Mucosa of gallbladder (tissue), 1 donor: ENCODE measurements at regions not wholly inside any gene's neighbourhood (a gene's known extent, or its start where the extent isn't known, plus 50 kb on each side); places are given as distances from the start of the nearest gene placed in this dataset.
"Not testable (repeated sequence)": the region's sequence is repeated elsewhere in the genome, so short reads cannot be mapped to it uniquely, and the experiment has no call there.

Experiments
- DNase-seq: peaks from one replicate; pipeline ENCODE4 v3.0.0-alpha.2; 2020; ENCODE audit warnings: low spot score
- donor health status: DM: no; HTN: no; CAD: no.

DNA sequence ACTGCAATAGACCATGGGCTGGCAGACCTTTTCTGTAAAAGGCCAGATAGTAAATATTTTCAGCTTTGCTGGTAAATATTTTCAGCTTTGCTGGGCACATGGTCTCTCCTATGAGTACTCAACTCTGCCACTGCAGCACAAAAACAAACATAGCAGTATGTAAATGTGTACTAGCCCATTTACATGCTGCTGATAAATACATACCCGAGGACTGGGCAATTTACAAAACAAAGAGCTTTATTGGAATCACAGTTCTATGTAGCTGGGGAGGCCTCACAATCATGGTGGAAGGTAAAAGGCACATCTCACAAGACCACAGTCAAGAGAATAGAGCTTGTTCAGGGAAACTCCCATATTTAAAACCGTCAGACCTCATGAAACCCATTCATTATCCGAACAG, 793.0 kb downstream of the EDEM1 start:
- no peak for DNase-seq

DNA sequence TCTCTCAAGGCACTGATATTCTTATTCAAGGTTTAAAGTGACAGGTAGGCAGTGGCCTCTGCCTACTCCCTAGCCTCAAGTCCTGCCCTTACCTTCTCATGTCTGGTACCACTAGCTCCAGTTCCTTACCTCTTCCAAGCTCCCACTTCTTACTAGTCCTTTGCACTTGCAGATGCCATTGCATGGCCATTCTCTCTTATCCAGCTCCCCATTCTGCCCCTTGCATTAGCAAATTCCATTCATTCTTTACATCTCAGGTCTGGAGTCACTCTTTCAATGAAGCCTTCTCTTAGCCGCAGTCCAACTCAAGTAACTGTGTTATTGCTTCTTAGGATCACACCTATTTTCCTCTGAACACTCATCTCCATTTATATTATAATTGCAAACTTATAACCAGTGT, 807.1 kb downstream of the EDEM1 start:
- DNase-seq: no peak

DNA sequence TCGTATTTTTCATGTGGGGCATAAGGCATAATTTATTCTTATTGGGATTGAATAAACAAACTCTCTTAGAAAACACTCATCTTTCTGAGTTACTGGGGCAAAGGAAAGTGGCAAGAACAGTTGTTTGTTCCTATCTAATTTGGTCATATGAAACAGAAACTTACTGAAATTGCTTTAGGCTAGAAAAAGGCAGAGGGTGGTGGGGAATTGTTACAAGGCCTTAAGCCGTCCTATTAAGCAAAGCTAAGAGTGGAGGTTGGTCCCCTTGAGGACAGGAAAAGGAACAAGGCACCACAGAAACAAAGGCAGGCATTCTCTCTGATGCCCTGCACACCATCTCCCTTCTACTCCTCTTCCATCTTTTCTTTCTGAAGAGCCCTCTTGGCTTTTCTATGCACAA, 830.9 kb downstream of the EDEM1 start:
- no peak for DNase-seq

DNA sequence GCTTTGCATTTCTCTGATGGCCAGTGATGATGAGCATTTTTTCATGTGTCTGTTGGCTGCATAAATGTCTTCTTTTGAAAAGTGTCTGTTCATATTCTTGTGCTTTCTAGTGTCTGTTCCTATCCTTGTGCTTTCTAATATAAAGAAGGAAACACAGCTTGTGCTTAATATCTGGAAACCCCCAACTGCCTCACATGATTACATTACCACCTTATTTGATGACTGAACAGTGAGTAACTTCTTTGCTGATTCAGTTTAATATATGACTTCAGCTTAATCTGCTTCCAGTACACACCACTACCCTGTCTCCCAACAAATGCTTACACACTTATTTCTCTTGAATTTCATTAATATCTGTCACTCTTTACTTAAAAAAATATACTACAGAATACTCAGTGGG, 835.1 kb downstream of the EDEM1 start:
- DNase-seq: no peak

DNA sequence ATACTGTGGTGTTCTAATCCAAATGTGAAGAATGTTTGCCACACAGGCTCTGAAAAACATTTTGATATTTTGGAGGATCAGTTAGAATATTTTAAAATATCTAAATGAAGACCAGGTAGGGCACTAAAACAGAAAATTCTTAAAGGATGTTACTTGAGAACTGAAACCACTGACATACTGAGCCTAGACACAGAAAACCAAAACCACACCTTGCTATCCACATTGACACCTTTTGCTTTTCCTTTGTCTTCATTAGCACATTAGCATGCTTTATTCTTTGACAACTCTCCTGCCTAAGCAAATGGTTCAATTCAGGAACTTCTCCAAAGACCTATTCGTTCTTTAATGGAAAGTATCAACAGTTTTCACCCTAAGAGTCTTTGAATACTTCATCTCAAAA, 835.9 kb upstream of the GRM7 start:
- DNase-seq: no peak

DNA sequence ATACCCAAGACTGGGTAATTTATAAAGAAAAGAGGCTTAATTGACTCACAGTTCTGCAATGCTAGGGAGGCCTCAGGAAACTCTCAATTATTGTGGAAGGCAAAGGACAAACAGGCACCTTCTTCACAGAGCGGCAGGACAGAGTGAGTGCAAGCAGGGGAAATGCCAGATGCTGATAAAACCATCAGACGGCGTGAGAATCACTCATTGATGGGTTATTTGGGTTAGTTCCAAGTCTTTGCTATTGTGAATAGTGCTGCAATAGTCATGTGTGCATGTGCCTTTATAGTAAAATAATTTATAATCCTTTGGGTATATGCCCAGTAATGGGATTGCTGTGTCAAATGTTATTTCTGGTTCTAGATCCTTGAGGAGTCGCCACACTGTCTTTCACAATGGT, 830.3 kb upstream of the GRM7 start:
- not testable (repeated sequence) for DNase-seq

DNA sequence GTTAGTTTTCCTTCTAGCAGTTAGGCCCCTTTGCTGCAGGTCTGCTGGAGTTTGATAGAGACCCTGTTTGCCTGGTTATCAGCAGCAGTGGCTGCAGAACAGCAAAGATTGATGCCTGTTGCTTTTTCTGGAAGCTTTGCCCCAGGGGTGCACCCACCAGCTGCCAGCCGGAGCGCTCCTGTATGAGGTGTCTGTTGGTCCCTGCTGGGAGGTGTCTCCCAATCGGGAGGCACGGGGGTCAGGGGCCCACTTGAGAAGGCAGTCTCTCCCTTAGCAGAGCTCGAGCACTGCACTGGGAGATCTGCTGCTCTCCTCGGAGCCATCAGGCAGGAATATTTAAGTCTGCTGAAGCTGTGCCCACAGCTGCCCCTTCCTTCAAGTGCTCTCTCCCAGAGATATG, 825.3 kb upstream of the GRM7 start:
- DNase-seq: no peak

DNA sequence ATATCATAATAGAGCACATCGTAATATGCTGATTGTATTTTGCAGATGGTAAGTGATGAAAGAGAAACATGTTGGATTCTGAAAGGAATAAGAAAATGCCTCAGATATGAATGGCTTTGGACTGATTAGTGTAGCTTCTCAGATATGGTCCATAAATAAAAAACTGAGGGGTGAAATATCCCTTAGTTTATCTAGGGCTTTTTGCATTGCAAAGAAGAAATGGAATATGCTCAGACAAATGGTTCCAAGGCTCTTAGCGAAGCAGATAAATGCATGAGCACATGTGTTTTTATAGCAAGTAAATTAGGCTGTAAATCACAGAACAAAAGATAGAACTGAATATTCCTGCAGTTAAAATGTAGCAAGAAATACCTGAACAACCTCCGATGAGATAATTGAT, 820.9 kb upstream of the GRM7 start:
- DNase-seq: no peak

DNA sequence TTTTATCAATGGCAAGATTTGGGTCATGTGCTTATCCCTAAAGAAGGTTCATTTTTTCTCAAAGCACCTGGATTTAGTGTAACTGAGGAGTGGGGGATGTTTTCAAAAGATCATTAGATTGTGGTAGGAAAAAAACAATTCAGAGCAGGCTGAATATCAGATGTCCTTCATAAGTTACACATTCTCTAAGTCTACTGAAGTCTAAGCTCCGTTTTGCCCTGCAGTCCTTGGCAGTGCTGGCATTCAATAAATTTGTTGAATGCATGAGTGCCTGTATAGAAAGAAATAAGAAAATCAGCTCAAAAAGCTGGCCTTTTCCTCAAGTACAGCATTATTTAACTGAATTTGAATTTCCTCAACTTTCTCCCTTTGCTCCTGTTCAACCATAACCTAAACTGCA, 819.0 kb upstream of the GRM7 start:
- no peak for DNase-seq

DNA sequence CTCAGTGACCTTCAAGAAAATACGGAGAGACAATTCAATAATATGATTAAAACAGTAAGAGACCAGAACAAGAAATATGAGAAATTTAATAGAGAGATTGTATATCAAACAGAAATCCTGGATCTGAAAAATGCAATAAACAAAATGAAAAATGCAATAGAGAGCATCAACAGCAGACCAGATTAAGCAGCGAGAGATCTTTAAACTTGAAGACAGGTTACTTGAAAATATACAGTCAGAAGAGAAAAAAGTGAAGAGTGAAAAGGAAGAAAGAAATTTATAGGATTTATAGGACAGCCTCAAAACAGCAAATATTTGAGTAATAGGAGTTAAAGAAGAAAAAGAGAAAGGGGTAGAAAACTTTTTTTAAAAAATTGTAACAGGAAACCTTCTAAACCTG, 813.9 kb upstream of the GRM7 start:
- DNase-seq: no peak

DNA sequence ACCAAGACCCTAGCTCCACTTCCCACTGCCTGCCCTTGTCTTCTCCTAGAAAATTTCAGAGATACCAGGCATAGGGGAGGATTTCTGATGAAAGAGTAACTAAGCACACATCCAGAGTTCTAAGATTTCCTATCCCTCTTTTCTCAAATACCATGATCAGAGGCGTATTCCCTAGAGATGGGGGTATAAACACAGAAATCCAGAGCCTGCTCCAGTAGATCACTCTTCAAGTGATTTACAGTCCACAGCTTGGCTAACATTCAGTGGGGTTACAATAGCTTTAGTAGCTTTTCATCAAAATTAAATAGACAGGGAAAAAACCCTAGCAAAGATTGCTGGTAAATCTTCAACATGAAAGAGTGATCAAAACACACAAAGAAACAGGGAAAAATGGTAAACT, 800.7 kb upstream of the GRM7 start:
- no peak for DNase-seq

DNA sequence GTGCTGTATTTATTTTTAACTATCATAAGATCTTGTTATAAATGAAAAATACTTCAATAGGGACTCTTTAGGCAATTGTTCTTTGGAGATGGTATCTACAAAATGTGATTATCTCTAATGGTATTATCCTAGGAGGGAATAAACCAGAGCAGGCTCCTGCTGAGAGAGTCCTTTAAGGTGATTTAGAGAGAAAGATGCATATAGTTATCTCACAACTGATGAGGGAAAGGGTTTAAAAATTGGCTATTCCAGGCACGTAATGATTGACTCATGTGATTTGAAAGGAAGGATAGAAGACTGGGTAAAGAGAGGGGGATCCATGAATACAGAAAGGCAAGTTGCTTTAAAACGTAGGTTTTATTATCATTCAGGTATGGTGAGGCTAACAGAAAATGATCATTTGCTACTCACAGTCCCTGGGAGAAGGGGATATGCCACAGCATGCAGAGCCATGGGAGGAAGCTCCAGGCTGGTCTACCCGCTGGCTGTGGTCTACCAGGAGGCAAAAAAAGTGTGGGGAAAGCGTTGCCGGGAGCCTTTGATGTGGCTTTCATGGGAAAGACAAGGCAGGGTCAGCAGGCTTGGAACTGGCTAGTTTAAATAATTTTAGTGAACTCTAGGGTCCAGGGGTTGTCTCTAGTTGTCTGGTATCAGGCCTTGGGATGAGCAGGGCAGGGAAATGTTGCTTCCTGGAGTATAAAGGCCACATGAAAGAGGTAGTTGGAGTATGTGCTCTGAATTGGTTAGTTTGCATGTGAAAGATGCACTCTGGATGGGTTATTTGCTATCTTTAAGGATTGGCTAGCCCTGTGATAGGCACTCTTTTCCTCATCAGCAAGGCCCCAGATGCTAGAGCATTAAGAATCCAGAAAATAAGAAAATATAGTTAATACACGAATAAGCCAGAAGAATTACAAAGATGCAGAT, 798.4 kb upstream of the GRM7 start:
- DNase-seq: no peak

DNA sequence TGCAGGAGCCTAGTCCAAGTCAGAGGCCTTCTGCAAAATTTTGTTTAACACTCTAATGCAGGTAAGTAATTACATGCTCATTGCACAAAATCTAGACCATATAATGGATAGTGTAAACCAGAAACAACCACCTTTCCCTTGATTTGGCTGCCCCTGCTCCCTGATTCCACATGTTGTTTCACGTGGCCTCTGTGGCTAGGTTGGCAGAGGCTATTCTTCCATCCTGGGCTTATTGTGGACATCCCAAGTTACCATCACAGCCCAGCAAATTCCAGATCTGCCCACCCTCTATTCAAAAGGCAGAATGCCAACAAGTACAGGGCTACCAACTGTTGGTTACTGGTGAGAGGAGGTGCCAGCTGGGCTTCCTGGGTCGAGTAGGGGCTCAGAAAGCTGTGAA, 794.5 kb upstream of the GRM7 start:
- no peak for DNase-seq

DNA sequence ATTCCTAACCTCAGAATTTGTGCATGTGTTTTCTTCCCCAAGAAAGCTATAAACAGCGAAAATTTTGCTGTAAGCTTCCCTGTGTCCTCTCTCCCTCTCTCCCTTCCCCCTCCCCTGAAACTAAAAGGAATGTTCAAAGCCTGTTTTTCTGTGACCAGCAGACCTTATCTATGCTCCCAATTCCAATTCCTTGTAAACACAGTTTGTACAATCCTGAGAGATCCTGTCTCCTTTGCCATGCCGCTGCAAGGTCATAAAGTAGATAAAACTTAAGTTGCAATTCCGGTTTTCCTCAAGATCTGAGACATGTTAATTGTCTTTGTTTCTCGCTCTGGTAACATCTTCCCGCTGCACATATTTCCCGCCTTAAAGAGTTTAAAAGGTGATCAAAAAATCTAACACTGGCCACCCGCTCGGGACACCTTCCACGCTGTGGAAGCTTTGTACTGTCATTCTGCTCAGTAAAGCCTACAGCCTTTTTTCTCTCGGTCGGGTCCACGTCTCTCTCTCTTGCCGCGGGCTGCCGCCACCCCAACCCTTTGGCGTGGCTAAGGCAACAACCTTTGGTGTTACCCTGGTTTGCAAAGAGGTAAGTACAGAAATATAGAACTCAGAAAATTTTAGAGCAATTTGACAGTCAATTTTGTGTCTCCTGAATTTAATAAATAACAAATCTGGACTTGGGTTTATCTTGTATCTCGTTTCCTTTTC, 793.9 kb upstream of the GRM7 start:
- DNase-seq: not testable (repeated sequence)

DNA sequence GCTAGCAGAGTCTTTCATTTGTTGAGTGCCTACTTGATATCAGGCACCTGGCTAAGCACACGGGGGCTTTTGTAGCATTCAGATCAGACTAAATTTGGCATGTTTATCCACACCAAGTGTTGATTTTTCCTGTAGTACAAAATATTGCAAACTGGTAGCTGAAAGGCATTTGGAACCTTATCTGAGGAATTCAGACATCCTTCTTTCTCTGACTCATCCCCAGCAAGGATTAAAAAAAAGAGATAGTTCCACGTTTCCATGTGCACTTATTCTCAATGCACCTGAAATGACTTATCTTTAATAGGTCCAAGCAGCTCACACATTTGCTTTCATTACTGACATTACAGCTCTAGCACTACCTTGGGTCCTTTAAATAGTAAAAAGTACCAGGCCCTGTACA, 786.0 kb upstream of the GRM7 start:
- no peak for DNase-seq

DNA sequence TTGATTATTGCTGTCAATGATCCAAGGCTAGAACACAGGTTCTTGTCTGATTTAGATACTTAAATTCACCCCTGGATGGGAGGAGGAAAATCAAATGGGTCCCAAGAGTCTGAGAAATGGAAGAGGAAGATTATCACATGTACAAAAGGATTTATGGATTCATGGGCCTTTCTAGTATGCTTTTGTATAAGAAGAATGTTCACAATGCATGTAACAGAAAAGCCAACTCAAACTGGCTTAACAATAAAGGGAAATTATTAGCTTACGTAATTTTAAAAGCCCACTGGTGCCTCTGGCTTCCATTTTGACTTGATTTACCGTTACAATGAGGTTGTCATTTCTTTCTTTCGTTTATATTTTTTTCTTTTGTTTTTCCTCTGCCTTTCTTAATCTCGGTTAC, 782.5 kb upstream of the GRM7 start:
- no peak for DNase-seq

DNA sequence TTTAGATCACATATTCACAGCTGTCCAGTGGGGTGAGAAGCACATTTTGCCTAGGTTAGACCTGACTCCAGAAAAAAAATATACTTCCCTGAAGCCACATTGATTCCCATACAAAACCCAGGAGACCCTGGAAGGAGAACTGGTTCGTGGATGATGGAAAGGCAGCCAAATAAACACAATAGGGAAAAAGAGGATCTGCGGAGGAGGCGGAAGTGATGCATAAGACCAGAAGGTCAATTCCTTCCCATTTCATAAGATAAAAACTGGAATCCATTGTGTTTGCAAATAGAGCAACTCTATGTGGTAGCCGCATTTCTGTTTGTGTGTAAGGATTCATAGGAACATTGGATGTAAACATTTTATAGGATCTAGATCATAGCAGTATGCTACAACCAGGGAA, 781.9 kb upstream of the GRM7 start:
- no peak for DNase-seq

DNA sequence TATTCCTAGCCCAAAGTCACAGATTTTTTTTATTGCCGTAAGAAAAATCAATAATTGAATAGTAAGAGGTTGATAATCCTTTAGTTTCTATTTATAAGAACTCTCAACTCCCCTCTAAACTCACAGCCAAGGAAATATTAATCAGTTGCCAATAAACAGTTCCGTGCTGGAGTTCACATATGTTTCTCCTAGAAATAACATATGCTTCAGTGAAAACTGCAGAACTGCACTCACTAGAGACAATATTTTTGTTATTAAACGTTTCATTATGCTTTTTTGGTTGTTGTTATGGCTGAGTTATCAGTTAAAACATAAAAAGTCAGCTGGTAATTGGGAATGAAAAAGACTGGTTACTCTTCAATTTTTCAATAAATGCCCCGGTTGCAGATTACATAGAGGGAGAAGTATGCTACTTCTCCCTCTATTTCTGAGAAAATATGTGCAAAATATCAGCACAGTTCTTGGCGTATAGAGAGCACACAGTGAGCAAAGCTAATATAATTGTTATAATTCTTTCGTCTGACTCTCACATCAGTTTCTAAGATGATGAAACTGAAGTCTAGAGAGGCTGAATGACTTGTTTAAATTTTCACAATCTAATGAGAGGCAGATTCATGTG, 781.2 kb upstream of the GRM7 start:
- DNase-seq: no peak

DNA sequence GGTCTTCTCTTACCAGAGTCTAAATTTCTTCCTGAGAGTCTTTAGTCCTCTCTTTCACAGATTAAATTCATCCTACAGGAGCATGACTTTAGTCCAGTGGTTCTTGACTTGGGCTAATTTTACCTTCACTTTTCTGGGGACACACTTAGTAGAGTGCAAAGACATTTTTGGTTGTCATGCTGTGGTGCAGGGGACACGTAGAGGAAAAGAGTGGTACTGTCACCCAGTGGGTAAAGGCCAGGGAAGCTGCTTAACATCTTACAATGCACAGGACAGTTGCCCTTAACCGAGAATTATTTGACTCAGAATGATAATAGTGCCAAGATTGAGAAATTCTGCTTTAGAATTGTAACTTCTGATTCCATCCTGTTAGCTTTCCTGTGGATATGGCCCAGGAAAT, 772.5 kb upstream of the GRM7 start:
- no peak for DNase-seq

DNA sequence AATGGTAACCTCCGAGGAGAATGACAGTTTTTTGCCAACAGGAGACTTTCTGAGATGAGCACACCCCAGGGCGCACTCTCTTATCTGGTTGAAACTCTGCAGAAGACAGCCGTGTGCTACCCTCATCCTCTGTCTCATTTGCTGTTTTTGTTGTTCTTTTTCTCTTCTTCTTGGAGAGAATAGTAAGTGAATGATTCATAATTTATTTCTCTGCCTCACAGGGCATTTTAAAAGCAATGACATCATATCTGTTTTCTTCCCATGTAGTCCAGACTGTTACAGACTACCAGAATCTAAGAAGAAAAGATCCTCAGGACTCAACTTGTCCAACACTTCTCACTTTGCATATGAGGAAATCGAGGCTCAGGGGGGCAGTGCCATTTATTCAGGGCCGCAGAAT, 771.1 kb upstream of the GRM7 start:
- no peak for DNase-seq

DNA sequence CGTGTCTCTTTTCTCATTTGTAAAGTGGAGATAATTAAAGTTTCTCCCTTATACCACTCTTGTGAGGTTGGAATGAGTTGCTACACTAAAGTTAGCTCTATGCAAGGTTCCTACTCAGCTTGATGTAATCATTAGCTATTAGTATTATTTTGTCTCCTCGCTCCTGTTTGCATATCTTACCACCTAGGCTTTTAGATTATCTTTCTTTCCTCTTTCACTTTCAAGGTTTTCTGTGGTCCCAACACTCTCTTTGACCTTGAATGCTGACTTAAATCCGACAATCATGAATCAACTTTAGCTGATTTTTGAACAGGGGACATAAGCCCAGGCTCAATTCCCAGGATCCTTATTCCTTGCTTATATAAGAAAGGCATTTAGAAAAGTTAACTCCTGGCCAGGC, 769.7 kb upstream of the GRM7 start:
- DNase-seq: no peak

DNA sequence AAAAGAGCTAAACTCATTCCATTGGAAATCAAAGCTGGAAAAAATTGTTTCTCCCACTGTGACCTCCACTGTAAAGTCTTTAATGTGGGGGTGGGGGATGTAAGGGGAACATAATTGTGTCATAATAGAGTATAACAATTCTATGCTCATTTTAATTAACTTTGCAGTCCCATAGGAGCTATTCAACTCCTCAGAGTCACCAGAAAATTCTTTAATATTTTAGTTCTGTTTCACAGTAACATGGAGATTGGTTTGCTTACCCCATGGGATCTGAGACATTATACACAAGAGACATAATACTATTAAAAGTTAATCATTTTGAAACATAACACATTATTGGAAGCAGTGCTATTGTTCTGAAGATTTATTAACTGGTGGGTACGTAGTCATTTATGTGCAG, 765.9 kb upstream of the GRM7 start:
- DNase-seq: no peak

DNA sequence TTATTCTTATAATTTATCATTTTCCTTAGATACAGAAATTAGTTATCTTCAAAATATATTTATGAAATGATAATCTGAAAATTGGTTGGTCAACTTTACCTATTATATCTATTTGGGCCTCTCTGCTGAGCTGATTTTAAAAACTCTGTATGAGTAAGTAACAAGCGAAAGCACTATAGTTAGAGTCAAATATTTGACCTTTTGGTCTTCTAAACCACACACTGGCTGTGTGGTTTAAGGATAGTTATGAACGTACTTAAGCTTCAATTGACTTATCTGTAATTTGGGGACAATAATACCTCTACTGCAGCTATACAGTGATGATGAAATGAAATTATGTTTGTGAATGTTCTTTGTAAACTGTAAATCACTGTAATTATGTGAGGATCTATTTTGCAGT, 763.9 kb upstream of the GRM7 start:
- DNase-seq: no peak
